T-helper 1 cell treated with Interleukin-12 subunit alpha and Interleukin-12 subunit beta and Interleukin-4 antibody, amounts not matched to agents 30 ng/mL and 1 ng/mL, for 36 hours (primary cell): ENCODE measurements at regions not wholly inside any gene's neighbourhood (a gene's known extent, or its start where the extent isn't known, plus 50 kb on each side); places are given as distances from the start of the nearest gene placed in this dataset.

Experiments used
- intact Hi-C: fragments of 100-400 bp; cut with micrococcal nuclease; formaldehyde crosslinking; loops from one replicate; pipeline ENCODE4 v1.15.1; 2024

- intact Hi-C loops, result no loop called here
These were observed 166.3 kb downstream of the RASSF9 start for GRCh38 chr12:85669911-85670310.

- intact Hi-C loops, result no loop called here
These were observed 163.8 kb downstream of the RASSF9 start for GRCh38 chr12:85672436-85672835.

GRCh38 chr12:85673921-85674420 is 162.2 kb downstream of the RASSF9 start:
- intact Hi-C loops, result no loop called here

- intact Hi-C loops, result no loop called here
These were observed 159.1 kb downstream of the RASSF9 start for GRCh38 chr12:85676816-85677749.

GRCh38 chr12:85679296-85679695 is 156.9 kb downstream of the RASSF9 start:
- intact Hi-C loops, result no loop called here

GRCh38 chr12:85680881-85681280 is 155.3 kb downstream of the RASSF9 start:
- intact Hi-C loops, result no loop called here

GRCh38 chr12:85681333-85681732 is 154.9 kb downstream of the RASSF9 start:
- intact Hi-C loops, result no loop called here

GRCh38 chr12:85683051-85683450 is 153.2 kb downstream of the RASSF9 start:
- intact Hi-C loops, result no loop called here

- intact Hi-C loops, result no loop called here
These were observed 147.4 kb downstream of the RASSF9 start for GRCh38 chr12:85688837-85689236.

- intact Hi-C loops, result no loop called here
These were observed 146.1 kb downstream of the RASSF9 start for GRCh38 chr12:85690146-85690545.

GRCh38 chr12:85693093-85693665 is 143.0 kb downstream of the RASSF9 start:
- intact Hi-C loops, result no loop called here

- intact Hi-C loops, result no loop called here
These were observed 141.0 kb downstream of the RASSF9 start for GRCh38 chr12:85695097-85695715.

- intact Hi-C loops, result no loop called here
These were observed 139.2 kb downstream of the RASSF9 start for GRCh38 chr12:85697003-85697402.

- intact Hi-C loops, result no loop called here
These were observed 137.3 kb downstream of the RASSF9 start for GRCh38 chr12:85698937-85699336.

- intact Hi-C loops, result no loop called here
These were observed 127.4 kb downstream of the RASSF9 start for GRCh38 chr12:85708775-85709174.

GRCh38 chr12:85711735-85712390 is 124.3 kb downstream of the RASSF9 start:
- intact Hi-C loops, result no loop called here

- intact Hi-C loops, result no loop called here
These were observed 122.8 kb downstream of the RASSF9 start for GRCh38 chr12:85713373-85713772.

GRCh38 chr12:85714425-85714824 is 121.8 kb downstream of the RASSF9 start:
- intact Hi-C loops, result no loop called here

GRCh38 chr12:85720308-85721033 is 115.7 kb downstream of the RASSF9 start:
- intact Hi-C loops, result no loop called here

GRCh38 chr12:85725991-85726390 is 110.2 kb downstream of the RASSF9 start:
- intact Hi-C loops, result no loop called here
